ENCODE measurements at regions not wholly inside any gene's neighbourhood (a gene's known extent, or its start where the extent isn't known, plus 50 kb on each side); places are given as distances from the start of the nearest gene placed in this dataset.

DNA sequence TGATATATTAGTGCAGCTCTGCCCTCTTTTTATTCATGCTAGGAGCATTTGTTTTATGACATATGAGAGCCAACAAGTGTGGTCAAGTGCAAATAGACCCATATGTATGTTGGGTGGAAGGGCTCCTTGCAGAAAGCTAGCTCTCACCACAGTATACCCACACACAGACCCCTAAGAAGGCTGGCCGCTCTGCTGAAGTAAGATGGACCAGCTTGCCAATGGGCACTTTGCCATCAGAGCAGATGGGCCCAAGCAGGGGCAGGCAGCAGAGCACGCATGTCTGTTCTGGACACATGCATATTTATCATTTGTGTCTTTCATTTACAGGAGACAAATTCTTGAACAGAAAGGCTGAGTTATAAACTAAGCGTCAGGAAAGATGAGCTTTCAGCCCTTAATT lies 187.5 kb upstream of the DTNA start:
- FAIRE-seq = no peak
- no peaks in the 10 kb centered on the region for H3K4me1 ChIP-seq (ENCODE audit: control insufficient read depth in 2 of 3, insufficient read depth in 2 of 3, low read depth in 1 of 3, low read length in 3 of 3)
- H3K36me3 ChIP-seq (ENCODE audit: control insufficient read depth in 2 of 3, insufficient read depth in 3 of 3, low read length in 3 of 3) = no peaks in the 10 kb centered on the region
- DNase-seq = no peak
- H3K27me3 ChIP-seq (ENCODE audit: control insufficient read depth, insufficient read depth, low read length) = no peaks in the 10 kb centered on the region
- no peaks in the 10 kb centered on the region for H3K9me3 ChIP-seq (ENCODE audit: control insufficient read depth in 2 of 3, insufficient read depth in 1 of 3, low read length in 3 of 3)
- H3K27ac ChIP-seq (ENCODE audit: low read depth in 2 of 2, low read length in 2 of 2) = no peak overlapping the region
- H3K9ac ChIP-seq (ENCODE audit: low read length in 3 of 3) = no peak overlapping the region
- intact Hi-C loops (cut with DNase I) = no loop called here
- TF ChIP-seq, protein P1, sequence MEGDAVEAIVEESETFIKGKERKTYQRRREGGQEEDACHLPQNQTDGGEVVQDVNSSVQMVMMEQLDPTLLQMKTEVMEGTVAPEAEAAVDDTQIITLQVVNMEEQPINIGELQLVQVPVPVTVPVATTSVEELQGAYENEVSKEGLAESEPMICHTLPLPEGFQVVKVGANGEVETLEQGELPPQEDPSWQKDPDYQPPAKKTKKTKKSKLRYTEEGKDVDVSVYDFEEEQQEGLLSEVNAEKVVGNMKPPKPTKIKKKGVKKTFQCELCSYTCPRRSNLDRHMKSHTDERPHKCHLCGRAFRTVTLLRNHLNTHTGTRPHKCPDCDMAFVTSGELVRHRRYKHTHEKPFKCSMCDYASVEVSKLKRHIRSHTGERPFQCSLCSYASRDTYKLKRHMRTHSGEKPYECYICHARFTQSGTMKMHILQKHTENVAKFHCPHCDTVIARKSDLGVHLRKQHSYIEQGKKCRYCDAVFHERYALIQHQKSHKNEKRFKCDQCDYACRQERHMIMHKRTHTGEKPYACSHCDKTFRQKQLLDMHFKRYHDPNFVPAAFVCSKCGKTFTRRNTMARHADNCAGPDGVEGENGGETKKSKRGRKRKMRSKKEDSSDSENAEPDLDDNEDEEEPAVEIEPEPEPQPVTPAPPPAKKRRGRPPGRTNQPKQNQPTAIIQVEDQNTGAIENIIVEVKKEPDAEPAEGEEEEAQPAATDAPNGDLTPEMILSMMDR (IDR thresholded peaks at IDR 0.05; ENCODE audit: borderline replicate concordance, extremely low read depth, insufficient read depth) = no peak
- H3K4me3 ChIP-seq (ENCODE audit: low read length in 3 of 3) = no peak overlapping the region

- no peak overlapping the region for H3K9ac ChIP-seq (ENCODE audit: low read length in 3 of 3)
- intact Hi-C loops (cut with DNase I) = no loop called here
- no peaks in the 10 kb centered on the region for H3K27me3 ChIP-seq (ENCODE audit: control insufficient read depth, insufficient read depth, low read length)
- H3K9me3 ChIP-seq (ENCODE audit: control insufficient read depth in 2 of 3, insufficient read depth in 1 of 3, low read length in 3 of 3) = no peaks in the 10 kb centered on the region
- FAIRE-seq = no peak
- no peak for DNase-seq
- no peak overlapping the region for H3K27ac ChIP-seq (ENCODE audit: low read depth in 2 of 2, low read length in 2 of 2)
- no peak overlapping the region for H3K4me3 ChIP-seq (ENCODE audit: low read length in 3 of 3)
- H3K36me3 ChIP-seq (ENCODE audit: control insufficient read depth in 2 of 3, insufficient read depth in 3 of 3, low read length in 3 of 3) = no peaks in the 10 kb centered on the region
- TF ChIP-seq, protein P1 (IDR thresholded peaks at IDR 0.05; ENCODE audit: borderline replicate concordance, extremely low read depth, insufficient read depth) = no peak
- H3K4me1 ChIP-seq (ENCODE audit: control insufficient read depth in 2 of 3, insufficient read depth in 2 of 3, low read depth in 1 of 3, low read length in 3 of 3) = no peaks in the 10 kb centered on the region
Observed at GRCh38 chr18:34525244-34525643, 184.9 kb upstream of the DTNA start.

- H3K27ac ChIP-seq (ENCODE audit: low read depth in 2 of 2, low read length in 2 of 2) = no peak overlapping the region
- no peaks in the 10 kb centered on the region for H3K36me3 ChIP-seq (ENCODE audit: control insufficient read depth in 2 of 3, insufficient read depth in 3 of 3, low read length in 3 of 3)
- DNase-seq (no peak), FAIRE-seq (no peak)
- no peak overlapping the region for H3K9ac ChIP-seq (ENCODE audit: low read length in 3 of 3)
- intact Hi-C loops (cut with DNase I) = no loop called here
- no peak overlapping the region for H3K4me3 ChIP-seq (ENCODE audit: low read length in 3 of 3)
- TF ChIP-seq, protein P1 (IDR thresholded peaks at IDR 0.05; ENCODE audit: borderline replicate concordance, extremely low read depth, insufficient read depth) = no peak
- no peaks in the 10 kb centered on the region for H3K4me1 ChIP-seq (ENCODE audit: control insufficient read depth in 2 of 3, insufficient read depth in 2 of 3, low read depth in 1 of 3, low read length in 3 of 3)
- H3K27me3 ChIP-seq (ENCODE audit: control insufficient read depth, insufficient read depth, low read length) = no peaks in the 10 kb centered on the region
- H3K9me3 ChIP-seq (ENCODE audit: control insufficient read depth in 2 of 3, insufficient read depth in 1 of 3, low read length in 3 of 3) = no peaks in the 10 kb centered on the region
Observed at GRCh38 chr18:34528177-34528576, 181.9 kb upstream of the DTNA start.

Measured in kidney (tissue), 13 donors.